Activated CD8-positive, alpha-beta memory T cell treated with anti-CD3 and anti-CD28 coated beads, Interleukin-2, amount 50 U/mL, for 4 hours (primary cell): ENCODE measurements at regions not wholly inside any gene's neighbourhood (a gene's known extent, or its start where the extent isn't known, plus 50 kb on each side); places are given as distances from the start of the nearest gene placed in this dataset.

Source experiments
- DNase-seq: peaks from one replicate; pipeline ENCODE4 v3.0.0-alpha.2; 2020

DNA sequence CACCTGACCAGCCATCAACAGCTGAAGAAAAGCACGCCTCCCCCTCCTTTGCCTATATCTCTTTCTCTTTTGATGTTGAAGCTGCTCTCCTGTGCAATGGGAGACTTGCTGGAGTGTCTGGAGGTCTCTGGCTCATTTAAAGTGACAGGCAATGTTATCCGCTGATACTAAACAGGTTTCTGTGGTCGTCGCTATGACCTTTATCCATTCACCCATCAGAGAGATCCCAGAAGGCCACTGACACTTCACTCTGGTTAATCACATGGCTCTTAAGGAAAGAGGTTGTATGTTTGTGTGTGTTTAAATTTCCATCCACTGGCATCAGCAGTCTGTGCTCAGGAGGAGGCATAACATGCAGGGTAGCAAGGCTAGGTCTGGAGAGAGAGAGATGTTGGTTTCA is 277.3 kb downstream of the MTX2 start:
- no peak for DNase-seq

GRCh38 chr2:176552501-176553135 is 283.4 kb downstream of the MTX2 start:
- DNase-seq, result no peak

DNA sequence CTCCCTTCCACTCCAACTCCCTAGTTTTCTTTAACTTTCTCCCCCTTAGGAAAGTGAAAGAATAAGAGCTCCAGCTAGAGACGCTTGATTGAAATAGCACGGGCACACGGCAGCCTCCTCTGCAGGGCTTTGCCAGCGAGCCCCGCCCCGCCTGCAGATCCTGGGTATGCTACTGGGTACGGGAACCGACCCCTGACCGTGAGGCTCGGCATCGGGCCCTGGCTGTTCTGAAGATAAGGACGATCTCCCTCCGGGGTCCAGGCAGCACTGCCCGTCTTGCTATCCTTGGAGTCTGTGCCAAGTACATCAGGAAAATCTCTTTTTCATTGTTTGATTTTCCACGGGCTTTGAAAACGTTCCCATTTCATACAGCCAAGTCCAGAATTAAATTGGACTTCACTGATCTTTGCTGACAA is 284.5 kb downstream of the MTX2 start:
- DNase-seq, result peak; percentile 44

- peak; percentile 34 for DNase-seq
Measured at GRCh38 chr2:176554101-176555048, 285.1 kb downstream of the MTX2 start.

DNA sequence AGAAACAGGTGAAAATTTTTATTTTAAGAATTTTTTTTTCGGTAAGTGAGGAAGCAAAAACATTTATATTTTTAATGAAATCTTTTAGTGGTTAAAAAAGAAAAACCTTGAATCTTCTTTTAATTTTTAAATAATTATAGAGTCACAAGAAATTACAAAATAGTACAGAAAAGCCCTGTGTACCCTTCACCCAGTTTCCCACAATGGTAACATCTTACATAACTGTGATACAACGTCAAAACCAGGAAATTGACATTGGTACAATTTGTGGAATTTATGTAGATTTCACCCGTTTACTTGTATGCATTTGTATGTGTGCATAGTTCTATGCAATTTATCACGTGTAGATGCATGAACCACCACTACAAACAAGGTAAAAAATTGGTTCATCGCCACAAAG is 285.9 kb downstream of the MTX2 start:
- no peak for DNase-seq

- DNase-seq, result no peak
Measured at GRCh38 chr2:176555781-176556180, 286.5 kb downstream of the MTX2 start.

DNA sequence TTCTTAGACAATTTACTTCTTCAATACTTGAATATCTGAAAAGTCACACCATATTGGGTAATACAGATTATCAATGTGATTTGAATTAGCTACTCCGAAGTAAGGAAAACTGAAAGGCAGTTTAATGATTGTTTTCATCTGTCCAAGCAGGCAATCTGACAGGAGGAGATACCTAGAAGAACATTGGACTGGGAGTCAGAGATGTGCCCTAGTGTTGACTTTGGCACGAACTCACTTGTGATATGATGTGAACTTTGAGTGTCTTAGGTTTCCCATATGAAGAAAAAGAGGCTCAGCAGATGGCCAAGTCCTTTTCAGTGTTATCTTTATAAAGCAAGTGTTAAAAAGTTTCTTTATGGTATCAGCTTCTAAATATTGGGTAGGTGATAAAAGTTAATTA is 287.1 kb downstream of the MTX2 start:
- DNase-seq, result no peak

DNA sequence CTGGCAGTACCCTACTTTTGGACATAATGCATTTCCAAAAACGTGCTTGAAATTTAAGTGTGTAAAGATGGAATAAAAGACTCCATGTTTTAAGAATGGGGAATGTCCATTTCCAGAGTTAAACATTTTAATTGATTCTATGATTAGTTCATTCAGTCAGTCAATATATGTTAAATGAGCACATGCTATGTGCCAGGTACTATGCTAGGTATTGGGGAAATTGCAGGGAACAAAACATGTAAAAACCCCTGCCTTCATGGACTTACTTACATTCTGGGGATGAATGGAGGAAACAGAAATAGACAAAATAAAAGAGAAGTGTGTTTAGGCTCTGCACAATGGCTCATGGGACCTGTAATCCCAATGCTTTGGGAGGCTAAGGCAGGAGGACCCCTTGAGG is 288.6 kb downstream of the MTX2 start:
- no peak for DNase-seq

DNA sequence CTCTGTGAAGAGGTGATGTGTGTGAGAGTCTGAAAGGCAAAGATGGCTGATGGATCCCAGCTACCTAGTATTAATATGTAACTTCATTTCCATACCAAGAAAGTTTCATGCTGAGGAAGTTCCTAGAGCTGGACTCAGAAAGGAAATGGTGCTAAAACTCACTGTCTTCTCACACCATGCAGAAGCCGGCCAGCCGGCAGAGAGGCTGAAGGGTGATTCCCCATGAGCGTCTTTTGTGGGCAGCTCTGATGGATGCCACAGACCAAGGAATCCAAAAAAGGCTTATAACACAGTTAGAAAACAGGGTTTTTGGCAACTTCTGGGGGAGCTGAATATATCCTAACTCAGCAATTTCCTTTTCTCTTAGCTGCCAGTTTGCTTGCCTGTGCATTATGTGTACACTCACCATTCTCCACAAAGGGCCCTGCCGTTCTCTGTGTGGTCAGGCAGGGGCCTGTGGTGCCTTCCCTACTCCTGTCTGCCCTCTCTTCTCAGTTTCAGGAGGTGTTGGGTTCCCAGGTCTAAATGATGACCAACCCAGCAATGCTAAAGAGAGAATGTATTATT is 289.4 kb downstream of the MTX2 start:
- DNase-seq, result no peak

GRCh38 chr2:176560296-176560695 is 291.1 kb downstream of the MTX2 start:
- no peak for DNase-seq

- no peak for DNase-seq
Measured at GRCh38 chr2:176561706-176562105, 292.5 kb downstream of the MTX2 start.

- no peak for DNase-seq
Measured at GRCh38 chr2:176562359-176563078, 293.3 kb downstream of the MTX2 start.

DNA sequence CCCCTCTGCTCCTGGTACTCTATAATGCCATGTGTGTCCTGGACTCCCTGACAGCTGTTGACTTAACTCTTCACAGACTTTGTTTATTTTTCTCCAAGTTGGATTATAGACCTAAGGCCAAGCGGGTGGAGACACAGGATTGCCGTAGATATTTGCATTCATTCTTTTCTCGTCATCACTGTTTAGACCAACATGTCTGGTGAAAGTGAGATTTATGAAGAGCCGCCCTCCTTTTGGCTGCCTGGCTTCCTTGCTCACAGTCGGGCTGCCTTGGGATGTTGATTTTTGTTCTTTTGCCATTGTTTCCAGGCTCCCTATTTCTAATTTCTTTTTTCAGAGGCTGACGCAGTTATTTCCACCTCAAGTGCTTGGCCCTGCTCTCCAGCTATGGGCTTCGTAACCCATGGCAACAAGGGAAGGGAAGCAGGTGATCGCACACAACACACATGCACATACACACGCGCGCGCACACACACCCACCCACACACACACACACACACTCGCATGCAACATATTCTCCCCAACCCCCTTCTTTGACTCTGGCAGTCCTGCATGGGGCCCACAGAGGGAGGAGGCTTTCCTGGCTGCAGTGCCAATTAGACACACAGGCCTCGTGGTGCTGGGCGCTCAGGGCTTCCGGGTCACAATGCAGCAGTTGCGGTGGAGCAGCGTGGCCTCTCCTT is 296.5 kb downstream of the MTX2 start:
- DNase-seq, result no peak

DNA sequence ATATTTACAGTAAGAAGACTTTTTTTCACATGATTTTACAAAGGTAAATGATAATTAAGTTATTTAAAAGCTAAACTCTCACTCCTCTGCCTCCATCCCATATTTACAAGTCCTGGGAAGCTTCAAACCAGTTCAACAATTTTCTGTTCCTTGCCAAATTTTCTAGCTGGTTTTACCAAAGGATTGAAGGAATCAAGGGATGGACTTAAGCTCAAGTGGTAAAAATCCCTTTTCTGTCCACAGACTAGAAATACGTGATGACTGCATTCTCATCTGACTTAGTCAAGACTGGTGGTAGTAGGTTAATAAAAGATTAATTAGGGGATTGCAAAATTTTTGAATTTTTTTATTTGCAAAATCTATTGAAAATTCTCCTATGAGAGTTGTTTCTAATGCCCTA is 297.3 kb downstream of the MTX2 start:
- DNase-seq, result no peak

DNA sequence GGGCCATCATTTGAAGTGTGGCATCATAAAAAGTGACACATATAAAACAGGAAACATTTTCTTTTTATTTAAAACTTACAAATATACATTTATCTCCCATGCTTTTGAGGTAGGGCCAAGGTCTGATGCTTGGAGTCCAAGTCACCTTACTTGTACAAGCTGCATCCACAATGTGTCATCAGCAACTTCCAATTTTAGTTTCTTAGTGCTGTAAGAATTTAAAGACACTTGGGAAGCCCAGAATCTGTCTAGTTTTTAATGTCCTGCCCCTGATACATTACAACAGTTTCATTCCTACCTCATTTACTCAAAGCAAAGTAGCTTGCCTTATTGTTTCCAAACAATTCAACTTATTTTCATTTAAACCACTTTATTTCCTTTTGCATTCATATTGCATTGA is 297.7 kb downstream of the MTX2 start:
- no peak for DNase-seq

DNA sequence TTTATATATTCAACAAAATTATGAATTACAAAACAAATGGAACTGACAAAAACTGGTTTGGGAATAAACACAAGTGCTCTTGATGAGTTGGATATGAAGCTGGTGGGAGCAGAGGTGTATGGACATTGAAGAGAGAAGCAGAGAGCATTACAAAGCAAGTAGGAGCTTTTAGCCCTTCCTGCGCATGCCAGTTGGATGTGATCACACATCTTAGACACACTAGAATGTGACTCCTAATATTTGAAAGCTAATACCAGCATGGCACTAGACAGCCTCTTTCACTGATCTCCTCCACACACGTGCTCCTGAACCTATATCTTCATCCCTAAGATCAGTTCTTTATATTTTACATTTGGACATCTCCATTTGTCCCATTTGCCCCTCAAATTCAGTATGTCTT is 298.1 kb downstream of the MTX2 start:
- DNase-seq, result no peak

DNA sequence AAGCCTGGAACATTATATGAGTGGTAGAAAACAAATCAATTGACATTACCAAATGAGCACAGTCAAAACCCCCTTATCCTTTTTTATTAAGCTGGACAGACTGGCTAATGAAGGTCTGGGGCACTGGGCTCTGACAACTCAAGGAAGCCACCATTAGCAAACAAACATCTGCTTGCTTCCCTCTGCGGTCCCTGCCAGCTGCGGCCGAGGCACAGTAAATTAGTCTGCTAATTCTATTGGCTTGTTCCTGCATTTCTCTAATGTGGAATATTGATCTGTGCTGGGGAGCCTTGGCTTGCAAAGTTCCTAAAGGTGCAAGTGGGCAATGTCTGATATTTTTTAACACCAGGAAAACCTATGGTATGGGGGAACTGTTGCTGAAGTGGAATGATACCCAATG is 300.3 kb downstream of the MTX2 start:
- no peak for DNase-seq

DNA sequence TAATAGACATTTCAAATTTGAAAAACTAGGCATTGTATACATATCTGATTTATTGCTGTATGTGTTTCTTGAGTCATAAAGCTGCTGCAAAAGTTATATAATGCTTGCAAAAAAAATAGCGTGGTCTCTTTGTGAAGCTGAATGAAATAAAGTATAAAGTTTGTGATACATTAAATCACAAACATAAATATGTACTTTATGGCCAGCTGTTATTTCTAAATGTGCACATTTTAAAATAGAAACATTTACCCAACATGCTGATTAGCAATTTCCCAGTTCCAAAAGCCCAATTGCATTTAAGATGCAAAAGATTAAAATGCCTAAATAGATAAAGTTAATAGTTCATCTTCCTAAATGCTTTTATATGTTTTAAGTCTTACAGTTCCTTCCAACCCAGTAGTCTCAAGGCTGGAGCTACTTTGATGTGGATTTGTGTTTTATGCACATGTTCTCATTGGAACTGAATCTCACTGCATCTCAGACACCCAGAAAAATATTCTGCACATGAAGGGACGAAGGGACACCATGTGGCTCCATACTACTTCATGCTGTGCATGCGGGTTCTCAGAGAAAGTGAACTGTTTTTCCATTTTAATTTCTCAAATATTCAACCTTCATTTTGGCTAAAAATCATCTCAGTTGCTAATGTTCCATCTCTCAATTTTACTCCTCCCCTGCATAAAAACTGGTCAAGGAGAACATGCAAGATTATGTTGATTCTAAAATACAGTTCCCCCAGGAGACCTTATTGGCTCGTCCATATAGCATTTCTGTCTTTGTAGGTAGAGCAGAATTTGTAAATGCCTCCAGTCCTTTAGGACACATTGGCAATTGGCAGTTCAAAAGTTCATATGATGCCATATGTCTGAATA is 304.6 kb downstream of the MTX2 start:
- DNase-seq, result no peak

GRCh38 chr2:176574484-176575236 is 305.4 kb downstream of the MTX2 start:
- no peak for DNase-seq

- no peak for DNase-seq
Measured at GRCh38 chr2:176575237-176575744, 306.0 kb downstream of the MTX2 start.

DNA sequence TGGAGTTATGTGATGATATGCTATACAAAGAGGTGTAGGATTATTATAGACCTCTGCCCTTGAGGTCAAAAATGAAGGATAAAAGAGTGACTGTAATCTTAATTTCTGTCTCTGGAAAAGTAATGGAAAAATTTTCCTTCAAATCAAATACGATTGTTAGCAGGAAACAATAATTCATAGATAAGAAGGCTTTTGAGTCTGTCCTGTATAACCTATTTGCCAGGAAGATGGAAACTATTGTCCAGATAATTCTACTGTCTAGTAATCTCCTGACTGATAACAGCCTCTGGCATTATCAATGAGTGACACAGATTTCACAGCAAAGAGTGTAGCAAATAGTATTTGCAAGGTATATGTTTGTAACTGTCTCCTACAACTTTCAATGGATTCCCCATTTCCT is 307.8 kb downstream of the MTX2 start:
- DNase-seq, result no peak
